Retinal pigment epithelial cell (primary cell): ENCODE measurements at regions not wholly inside any gene's neighbourhood (a gene's known extent, or its start where the extent isn't known, plus 50 kb on each side); places are given as distances from the start of the nearest gene placed in this dataset.

Experiments used
- DNase-seq: peaks from one replicate; pipeline ENCODE4 v3.0.0-alpha.2; 2010; ENCODE audit warnings: low read depth
- H3K4me3 ChIP-seq: 2 replicates; pipeline ENCODE4 v1.5.1; 2011; ENCODE audit warnings: mild to moderate bottlenecking, low read length, control low read depth, moderate library complexity
- TF ChIP-seq, protein P1 (sequence below): conservative IDR thresholded peaks from 2 replicates; pipeline ENCODE4 v1.5.1; 2011; ENCODE audit warnings: low read depth, low read length, control low read depth, inconsistent platforms

DNA sequence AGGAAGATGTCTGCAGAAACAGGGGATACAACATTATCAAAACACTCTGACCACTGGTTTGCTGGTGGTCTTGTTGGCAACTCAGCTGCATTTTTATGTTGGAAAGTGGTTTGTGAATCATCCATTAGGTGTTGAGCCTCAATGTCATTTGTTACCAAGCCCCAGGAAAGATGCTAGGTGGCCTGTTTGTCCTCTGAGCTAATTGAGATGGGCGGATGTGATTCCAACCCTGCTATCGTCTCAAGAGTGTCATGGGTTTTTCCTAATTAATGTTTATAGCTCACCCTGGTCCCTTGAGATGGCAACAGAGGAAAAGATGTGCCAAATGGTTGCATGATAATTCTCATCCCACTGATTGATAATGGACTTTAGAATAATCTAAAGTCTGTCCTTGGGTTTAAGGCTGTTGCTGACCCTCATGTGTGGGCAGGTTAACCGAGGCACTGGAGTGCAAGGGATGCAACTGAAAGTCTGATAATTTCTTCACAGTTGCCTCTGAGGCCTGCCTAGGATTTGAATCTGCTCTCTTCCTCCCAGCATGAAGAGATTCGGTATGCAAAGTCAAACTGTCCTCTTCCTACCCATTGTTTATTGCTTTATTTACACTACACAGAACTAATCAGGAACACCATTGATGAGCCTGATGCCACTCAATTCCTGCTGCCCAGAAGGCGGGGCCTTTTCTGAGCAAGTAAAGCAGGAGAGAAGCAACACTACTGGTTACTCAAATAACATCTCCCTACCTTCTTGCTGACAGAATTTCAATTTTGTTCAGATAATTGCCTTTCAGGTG lies 166.2 kb upstream of the TBC1D5 start:
- TF ChIP-seq, protein P1, sequence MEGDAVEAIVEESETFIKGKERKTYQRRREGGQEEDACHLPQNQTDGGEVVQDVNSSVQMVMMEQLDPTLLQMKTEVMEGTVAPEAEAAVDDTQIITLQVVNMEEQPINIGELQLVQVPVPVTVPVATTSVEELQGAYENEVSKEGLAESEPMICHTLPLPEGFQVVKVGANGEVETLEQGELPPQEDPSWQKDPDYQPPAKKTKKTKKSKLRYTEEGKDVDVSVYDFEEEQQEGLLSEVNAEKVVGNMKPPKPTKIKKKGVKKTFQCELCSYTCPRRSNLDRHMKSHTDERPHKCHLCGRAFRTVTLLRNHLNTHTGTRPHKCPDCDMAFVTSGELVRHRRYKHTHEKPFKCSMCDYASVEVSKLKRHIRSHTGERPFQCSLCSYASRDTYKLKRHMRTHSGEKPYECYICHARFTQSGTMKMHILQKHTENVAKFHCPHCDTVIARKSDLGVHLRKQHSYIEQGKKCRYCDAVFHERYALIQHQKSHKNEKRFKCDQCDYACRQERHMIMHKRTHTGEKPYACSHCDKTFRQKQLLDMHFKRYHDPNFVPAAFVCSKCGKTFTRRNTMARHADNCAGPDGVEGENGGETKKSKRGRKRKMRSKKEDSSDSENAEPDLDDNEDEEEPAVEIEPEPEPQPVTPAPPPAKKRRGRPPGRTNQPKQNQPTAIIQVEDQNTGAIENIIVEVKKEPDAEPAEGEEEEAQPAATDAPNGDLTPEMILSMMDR = no peak

DNA sequence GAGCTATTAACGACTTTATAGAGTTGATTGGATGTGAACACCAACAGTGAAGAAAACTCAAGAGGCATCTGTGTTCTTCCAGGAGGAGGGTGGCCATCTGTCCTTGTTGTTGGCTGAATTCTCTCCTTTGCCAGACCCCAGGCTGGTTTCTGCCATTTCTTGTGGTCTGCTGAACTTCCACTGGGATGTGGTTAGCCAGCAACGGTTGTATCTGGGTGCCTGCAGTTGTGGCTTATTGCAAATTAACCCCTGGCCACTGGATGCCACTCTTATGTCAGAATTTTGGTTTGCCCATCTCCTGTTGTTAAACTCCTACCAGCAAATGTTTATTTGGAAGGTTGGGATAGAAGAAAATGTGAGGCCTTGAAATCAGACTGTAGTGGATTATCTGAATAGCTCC lies 163.6 kb upstream of the TBC1D5 start:
- no peak overlapping the region for H3K4me3 ChIP-seq
- TF ChIP-seq, protein P1 = no peak
- DNase-seq = no peak

More for the DNA sequence above, 166.2 kb upstream of the TBC1D5 start:
- H3K4me3 ChIP-seq = no peak overlapping the region
- no peak for DNase-seq

DNA sequence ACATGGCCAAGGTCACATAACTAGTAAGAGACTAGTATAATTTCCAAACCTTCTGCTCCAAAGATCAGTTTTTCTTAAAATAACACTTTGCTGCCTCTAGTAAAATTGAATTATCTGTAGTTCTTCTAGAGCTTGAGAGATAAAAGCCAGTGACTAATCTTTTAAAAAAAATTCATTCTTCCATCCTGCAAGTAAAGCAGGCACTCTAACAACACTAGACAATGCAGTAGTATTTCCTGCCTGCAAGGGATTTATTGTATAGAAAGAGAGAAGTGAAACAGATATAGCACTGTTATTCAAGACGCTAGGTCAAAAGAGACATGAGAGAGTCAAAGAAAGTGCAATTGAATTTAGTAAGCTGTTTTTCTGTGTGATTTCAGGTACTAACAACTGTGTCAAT lies 159.5 kb upstream of the TBC1D5 start:
- TF ChIP-seq, protein P1 = no peak
- H3K4me3 ChIP-seq = no peak overlapping the region
- no peak for DNase-seq

DNA sequence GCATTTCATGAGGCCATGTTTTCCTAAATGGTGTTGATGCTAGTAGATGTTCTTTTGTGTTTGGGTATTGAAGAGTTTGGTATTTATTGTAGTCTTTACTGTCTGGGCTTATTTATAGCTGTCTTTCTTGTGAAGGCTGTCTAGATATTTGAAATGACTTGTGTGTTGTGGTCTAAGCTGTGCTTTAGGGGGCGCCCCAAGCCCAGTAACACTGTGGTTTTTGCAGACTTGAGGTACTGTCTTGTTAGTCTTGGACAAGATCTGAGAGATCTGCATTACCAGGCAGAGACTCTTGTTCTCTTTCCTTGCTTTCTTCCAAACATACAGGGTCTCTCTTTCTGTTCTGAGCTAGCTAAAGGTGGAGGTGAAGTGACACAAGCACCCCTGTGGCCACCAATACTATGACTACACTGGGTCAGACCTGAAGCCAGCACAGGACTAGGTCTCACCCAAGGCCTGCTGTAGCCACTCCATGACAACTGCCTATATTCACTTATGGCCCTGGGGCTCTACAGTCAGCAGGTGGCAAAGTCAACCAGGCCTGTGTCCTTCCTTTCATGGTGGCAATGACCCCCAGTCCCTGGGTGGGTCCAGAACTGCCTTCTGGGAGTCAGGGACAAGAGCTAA lies 152.1 kb upstream of the TBC1D5 start:
- TF ChIP-seq, protein P1 = peak; percentile 72
- DNase-seq = peak; percentile 34
- no peak overlapping the region for H3K4me3 ChIP-seq

DNA sequence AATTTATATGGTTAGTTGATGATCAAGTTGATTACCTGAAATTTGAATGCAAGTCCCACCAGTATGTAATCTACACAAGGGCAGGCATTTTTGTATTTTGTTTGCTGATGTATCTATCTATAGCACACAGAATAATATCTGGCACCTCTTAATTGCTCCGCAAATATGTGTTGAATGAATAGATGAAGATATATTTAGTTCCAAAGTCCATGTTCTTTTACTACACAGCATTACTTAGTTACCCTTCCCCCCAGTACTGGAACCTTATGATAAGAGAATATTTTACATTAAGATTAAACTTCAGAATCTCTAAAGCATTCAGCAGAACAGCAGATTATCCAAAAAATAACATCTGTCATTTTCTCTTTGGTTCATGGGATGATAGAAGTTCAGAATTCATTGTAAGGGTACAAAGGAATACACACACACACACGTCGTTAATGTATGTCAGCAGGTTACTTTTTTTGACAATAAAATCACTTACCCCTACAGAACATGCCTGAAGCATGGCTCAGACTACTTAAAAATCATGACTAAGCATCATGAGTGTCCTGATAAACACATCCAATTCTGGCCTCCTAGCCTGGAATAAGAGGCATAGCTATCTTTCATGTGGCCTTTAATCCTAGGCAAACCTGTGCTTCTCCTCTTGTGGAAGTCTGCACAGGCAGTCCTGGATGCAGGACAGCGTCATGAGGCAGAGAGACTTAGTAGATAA lies 148.9 kb upstream of the TBC1D5 start:
- TF ChIP-seq, protein P1 = no peak
- DNase-seq = peak; percentile 37
- no peak overlapping the region for H3K4me3 ChIP-seq

DNA sequence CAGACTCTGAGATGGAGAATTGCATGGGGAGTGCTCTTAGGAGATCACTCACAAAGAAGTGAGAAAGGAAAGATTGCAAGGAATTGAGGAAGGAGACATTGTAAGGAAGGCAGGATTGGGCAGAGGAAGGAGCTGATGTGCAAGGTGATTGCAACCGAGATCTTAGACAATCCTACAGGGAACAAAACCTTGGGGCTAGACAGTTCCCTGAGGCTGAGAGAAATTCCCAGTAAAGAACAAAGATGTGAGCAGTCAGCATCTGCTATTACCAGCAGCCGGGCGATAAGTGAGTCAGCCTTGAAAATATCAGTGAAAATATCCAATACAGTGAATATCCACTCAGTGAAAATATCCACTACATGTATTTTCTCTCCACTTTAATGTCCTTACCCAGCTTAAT lies 143.6 kb upstream of the TBC1D5 start:
- TF ChIP-seq, protein P1 = no peak
- H3K4me3 ChIP-seq = no peak overlapping the region
- DNase-seq = no peak

DNA sequence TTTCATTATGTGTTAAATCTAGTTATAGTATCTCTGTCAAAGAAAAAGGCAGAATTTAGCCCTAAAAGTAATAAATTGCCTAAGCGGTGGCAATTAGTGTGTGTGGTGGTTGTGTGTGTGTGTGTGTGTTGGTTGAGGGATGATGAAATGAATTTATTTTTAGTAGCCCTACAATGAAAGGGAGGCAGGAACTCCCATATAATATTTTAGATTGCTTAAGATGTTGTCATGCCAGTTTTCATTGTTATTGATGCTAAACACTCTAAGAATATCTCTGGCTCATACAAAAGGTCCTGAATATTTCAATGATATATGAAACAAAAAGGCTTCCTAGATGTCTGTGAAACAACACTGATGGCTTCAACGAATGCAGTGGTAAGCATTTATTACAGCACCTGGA lies 140.6 kb upstream of the TBC1D5 start:
- H3K4me3 ChIP-seq = no peak overlapping the region
- TF ChIP-seq, protein P1 = no peak
- no peak for DNase-seq
